GM12878 (cell line): ENCODE measurements at regions not wholly inside any gene's neighbourhood (a gene's known extent, or its start where the extent isn't known, plus 50 kb on each side); places are given as distances from the start of the nearest gene placed in this dataset.

Experiments used
- CEBPB ChIP-seq, 2 experiments: fragments of 150-350 bp in 1 of 2; IDR thresholded peaks; 2 replicates each; pipeline ENCODE4 v1.6.1; 2012 to 2014; ENCODE audit warnings: low read depth in 2 of 2, low read length in 2 of 2, borderline replicate concordance in 1 of 2, inconsistent platforms in 1 of 2
- EZH2 ChIP-seq: IDR thresholded peaks from 2 replicates; pipeline ENCODE4 v1.6.1; 2012; ENCODE audit warnings: low read depth, mild to moderate bottlenecking, control low read depth, inconsistent platforms, low read length, borderline replicate concordance; ENCODE audit not compliant: control insufficient read depth
- NBN ChIP-seq: fragments of 450-650 bp; IDR thresholded peaks from 2 replicates; pipeline ENCODE4 v1.6.1; 2016
- POLR2A ChIP-seq: IDR thresholded peaks from 2 replicates; pipeline ENCODE4 v1.6.1; 2011; ENCODE audit warnings: low read depth, mild to moderate bottlenecking, low read length
- RFX5 ChIP-seq: IDR thresholded peaks from 2 replicates; pipeline ENCODE4 v1.6.1; 2011; ENCODE audit warnings: low read depth, low read length, improper control_type of control experiment
- TAF1 ChIP-seq: IDR thresholded peaks from 2 replicates; pipeline ENCODE4 v1.6.1; 2011; ENCODE audit warnings: mild to moderate bottlenecking, low read depth, low read length, borderline replicate concordance
- TF ChIP-seq, protein P1 (sequence below), 3 experiments: IDR thresholded peaks in 2 of 3; conservative IDR thresholded peaks in 1 of 3; 2 replicates each; pipeline ENCODE4 v1.5.1; 2011; ENCODE audit warnings: low read depth in 3 of 3, low read length in 3 of 3, mild to moderate bottlenecking in 3 of 3, control low read depth in 2 of 3, moderate library complexity in 2 of 3, inconsistent platforms in 1 of 3, mixed read lengths in 1 of 3; ENCODE audit not compliant: control insufficient read depth in 2 of 3, insufficient read depth in 1 of 3; ENCODE audit errors: extremely low read depth in 1 of 3

DNA sequence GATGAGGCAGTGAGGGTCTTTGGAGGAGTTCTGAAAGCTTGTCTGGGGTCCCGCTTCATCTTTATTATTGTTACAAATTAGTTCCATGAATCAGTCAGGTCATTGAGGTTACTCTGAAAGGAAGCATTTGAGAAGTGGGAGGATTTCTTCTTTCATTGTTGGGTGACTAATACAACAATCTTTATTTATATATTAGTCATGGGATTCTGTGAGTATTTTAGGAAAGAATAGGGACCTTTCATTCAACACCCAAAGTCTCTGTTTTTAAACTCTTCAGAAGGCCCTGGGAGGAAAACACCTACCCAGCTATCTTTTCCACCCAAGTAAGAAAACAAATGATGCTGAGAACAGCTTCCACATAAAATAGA lies 98.3 kb downstream of the SOD2 start:
- no peak for TF ChIP-seq RFX5
- TF ChIP-seq, protein P1, sequence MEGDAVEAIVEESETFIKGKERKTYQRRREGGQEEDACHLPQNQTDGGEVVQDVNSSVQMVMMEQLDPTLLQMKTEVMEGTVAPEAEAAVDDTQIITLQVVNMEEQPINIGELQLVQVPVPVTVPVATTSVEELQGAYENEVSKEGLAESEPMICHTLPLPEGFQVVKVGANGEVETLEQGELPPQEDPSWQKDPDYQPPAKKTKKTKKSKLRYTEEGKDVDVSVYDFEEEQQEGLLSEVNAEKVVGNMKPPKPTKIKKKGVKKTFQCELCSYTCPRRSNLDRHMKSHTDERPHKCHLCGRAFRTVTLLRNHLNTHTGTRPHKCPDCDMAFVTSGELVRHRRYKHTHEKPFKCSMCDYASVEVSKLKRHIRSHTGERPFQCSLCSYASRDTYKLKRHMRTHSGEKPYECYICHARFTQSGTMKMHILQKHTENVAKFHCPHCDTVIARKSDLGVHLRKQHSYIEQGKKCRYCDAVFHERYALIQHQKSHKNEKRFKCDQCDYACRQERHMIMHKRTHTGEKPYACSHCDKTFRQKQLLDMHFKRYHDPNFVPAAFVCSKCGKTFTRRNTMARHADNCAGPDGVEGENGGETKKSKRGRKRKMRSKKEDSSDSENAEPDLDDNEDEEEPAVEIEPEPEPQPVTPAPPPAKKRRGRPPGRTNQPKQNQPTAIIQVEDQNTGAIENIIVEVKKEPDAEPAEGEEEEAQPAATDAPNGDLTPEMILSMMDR (IDR thresholded peaks at IDR 0.05 in 2 of 3, conservative IDR thresholded peaks at IDR 0.05 in 1 of 3; ENCODE audit: control insufficient read depth in 2 of 3, extremely low read depth in 1 of 3, insufficient read depth in 1 of 3, low read depth in 3 of 3, low read length in 3 of 3) = no peak
- TF ChIP-seq EZH2 = no peak
- no peak for TF ChIP-seq POLR2A
- no peak for TF ChIP-seq NBN
- no peak for TF ChIP-seq CEBPB (IDR thresholded peaks at IDR 0.05; ENCODE audit: borderline replicate concordance in 1 of 2, low read depth in 2 of 2, low read length in 2 of 2)
- TF ChIP-seq TAF1 = no peak
